ENCODE measurements at regions not wholly inside any gene's neighbourhood (a gene's known extent, or its start where the extent isn't known, plus 50 kb on each side); places are given as distances from the start of the nearest gene placed in this dataset.

DNA sequence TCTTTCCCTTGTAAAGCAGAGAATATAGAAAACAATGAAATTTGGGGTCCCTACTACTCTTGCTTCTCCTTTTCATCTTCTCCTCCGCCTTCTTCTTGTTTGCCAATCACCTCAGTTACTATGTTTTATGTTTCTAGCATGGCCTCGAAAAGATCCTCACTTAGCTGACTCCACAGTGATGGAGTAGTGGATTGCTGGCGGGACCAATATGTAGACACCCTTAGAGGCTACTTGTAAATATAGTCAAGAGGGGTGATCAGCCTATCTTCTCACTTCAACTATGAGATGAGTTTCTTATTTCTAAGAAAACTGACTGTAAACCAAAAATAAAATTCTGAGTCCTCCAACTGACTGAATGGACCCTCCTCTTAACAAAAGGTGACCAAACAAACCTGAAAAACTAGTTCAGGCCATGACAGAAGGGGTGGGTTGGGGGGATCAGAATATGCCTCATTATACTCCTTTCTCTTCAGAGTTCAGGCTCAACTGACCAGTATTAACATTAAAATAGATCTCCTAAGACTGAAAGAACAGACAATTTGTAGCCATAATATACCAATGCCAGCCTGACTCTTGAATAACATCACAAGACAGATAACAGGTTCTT, 829.0 kb downstream of the TLE4 start:
- no peak for TF ChIP-seq CTCF (IDR thresholded peaks at IDR 0.05)
- TF ChIP-seq POLR2A (IDR thresholded peaks at IDR 0.05): no peak
- TF ChIP-seq EP300 (IDR thresholded peaks at IDR 0.05; ENCODE audit: low read depth): no peak
- no peak for TF ChIP-seq POLR2AphosphoS5 (IDR thresholded peaks at IDR 0.05)
- Histone ChIP-seq H3K27me3 (no peaks in the 10 kb centered on the region), H3K4me3 (no peak overlapping the region), H3K27ac (no peak overlapping the region), H3K4me1 (no peaks in the 10 kb centered on the region), H3K36me3 (no peaks in the 10 kb centered on the region), H3K9me3 (no peaks in the 10 kb centered on the region)
- WGBS, 2 donors (ENCODE audit: low coverage in 1 of 2): 76 to 79% methylated on average over 3 of the region's 3 CpGs
- no peak for DNase-seq
- in situ Hi-C loops (cut with MboI; ENCODE audit: low pct_ligation_motif_present in 1 of 4, low pct_unique_long_range_greater_than_20kb in 1 of 4, low sequenced_read_pairs in 3 of 4) (no loop called here), intact Hi-C loops (cut with DNase I; ENCODE audit: low total_unique reads) (no loop called here)

DNA sequence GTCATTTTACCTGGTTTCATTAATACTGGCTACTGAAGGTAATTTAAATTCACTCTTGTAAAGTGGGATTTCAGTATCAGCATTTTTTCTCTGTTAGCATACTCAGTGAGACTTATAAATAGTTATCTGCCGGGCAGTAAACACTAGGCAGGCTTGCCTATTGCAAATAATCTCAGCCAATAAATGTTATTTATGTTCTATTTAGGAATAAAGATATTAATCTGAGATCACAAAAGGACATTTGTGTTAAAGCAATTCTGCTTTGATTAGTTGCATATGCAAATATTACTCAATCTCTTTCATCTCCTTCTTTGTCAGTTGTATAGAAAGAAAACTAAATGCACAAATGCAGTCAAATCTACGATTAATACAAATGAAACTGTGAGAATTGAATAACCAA, 827.8 kb downstream of the TLE4 start:
- no peak overlapping the region for H3K4me3 ChIP-seq
- no peak for DNase-seq
- no peaks in the 10 kb centered on the region for H3K4me1 ChIP-seq
- H3K36me3 ChIP-seq: no peaks in the 10 kb centered on the region
- TF ChIP-seq CTCF (IDR thresholded peaks at IDR 0.05) (no peak), EP300 (IDR thresholded peaks at IDR 0.05; ENCODE audit: low read depth) (no peak), POLR2AphosphoS5 (IDR thresholded peaks at IDR 0.05) (no peak), POLR2A (IDR thresholded peaks at IDR 0.05) (no peak)
- H3K9me3 ChIP-seq: no peaks in the 10 kb centered on the region
- WGBS, 2 donors (ENCODE audit: low coverage in 1 of 2): 51 to 75% methylated on average over 2 of the region's 2 CpGs
- intact Hi-C loops (cut with DNase I; ENCODE audit: low total_unique reads): no loop called here
- in situ Hi-C loops (cut with MboI; ENCODE audit: low pct_ligation_motif_present in 1 of 4, low pct_unique_long_range_greater_than_20kb in 1 of 4, low sequenced_read_pairs in 3 of 4): no loop called here
- H3K27ac ChIP-seq: no peak overlapping the region
- no peaks in the 10 kb centered on the region for H3K27me3 ChIP-seq

DNA sequence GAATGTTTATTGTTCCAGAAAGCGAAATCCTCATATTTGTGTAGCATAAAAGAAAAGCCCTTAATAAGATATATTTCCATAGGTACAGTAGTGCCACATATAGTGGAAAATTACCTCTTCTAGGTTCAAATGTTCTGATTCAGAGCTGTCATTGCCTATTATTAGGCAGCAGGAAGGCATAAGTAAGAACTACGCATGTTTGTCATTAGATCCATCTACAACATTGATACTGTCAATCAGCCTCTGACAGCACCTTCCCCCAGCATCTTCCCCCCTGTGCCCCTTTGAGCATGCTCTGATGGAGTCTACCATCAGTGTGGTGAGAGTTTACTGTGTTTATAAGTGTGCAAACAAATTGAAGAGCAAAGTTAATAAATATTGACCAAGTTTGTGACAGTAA, 816.1 kb downstream of the TLE4 start:
- intact Hi-C loops (cut with DNase I; ENCODE audit: low total_unique reads): no loop called here
- no peak overlapping the region for H3K4me3 ChIP-seq
- no peaks in the 10 kb centered on the region for H3K4me1 ChIP-seq
- no peak for DNase-seq
- H3K36me3 ChIP-seq: no peaks in the 10 kb centered on the region
- WGBS, 2 donors (ENCODE audit: low coverage in 1 of 2): 76 to 80% methylated on average over 2 of the region's 2 CpGs
- no peak overlapping the region for H3K27ac ChIP-seq
- no peaks in the 10 kb centered on the region for H3K27me3 ChIP-seq
- in situ Hi-C loops (cut with MboI; ENCODE audit: low pct_ligation_motif_present in 1 of 4, low pct_unique_long_range_greater_than_20kb in 1 of 4, low sequenced_read_pairs in 3 of 4): no loop called here
- peaks cover 0 to 3% of the 10 kb centered on the region in 2 donors for H3K9me3 ChIP-seq
- TF ChIP-seq CTCF (IDR thresholded peaks at IDR 0.05) (no peak), POLR2AphosphoS5 (IDR thresholded peaks at IDR 0.05) (no peak)

GRCh38 chr9:80385246-80385645, 813.5 kb downstream of the TLE4 start:
- Histone ChIP-seq H3K9me3 (no peaks in the 10 kb centered on the region), H3K27me3 (no peaks in the 10 kb centered on the region), H3K27ac (no peak overlapping the region), H3K4me1 (peaks cover 0 to 5% (median 0%) of the 10 kb centered on the region in 4 donors), H3K4me3 (no peak overlapping the region), H3K36me3 (no peaks in the 10 kb centered on the region)
- intact Hi-C loops (cut with DNase I; ENCODE audit: low total_unique reads): no loop called here
- DNase-seq: no peak
- WGBS, 2 donors (ENCODE audit: low coverage in 1 of 2): 53 to 73% methylated on average over 3 of the region's 3 CpGs
- no peak for TF ChIP-seq POLR2A (IDR thresholded peaks at IDR 0.05)
- no peak for TF ChIP-seq POLR2AphosphoS5 (IDR thresholded peaks at IDR 0.05)
- TF ChIP-seq CTCF (IDR thresholded peaks at IDR 0.05): no peak
- no peak for TF ChIP-seq EP300 (IDR thresholded peaks at IDR 0.05; ENCODE audit: low read depth)
- in situ Hi-C loops (cut with MboI; ENCODE audit: low pct_ligation_motif_present in 1 of 4, low pct_unique_long_range_greater_than_20kb in 1 of 4, low sequenced_read_pairs in 3 of 4): no loop called here

All from transverse colon (tissue), 4 donors.